SK-N-MC (cell line): ENCODE measurements at regions not wholly inside any gene's neighbourhood (a gene's known extent, or its start where the extent isn't known, plus 50 kb on each side); places are given as distances from the start of the nearest gene placed in this dataset.
"Not testable (repeated sequence)": the region's sequence is repeated elsewhere in the genome, so short reads cannot be mapped to it uniquely, and the experiment has no call there.

Source experiments
- DNase-seq: peaks from one replicate; pipeline ENCODE4 v3.0.0-alpha.2; 2011; ENCODE audit warnings: low read depth, low spot score
- H3K27ac ChIP-seq: fragments of 200-600 bp; sonication (generic); 2 replicates; pipeline ENCODE4 v1.5.1; 2016; ENCODE audit warnings: mixed run types
- H3K36me3 ChIP-seq: fragments of 200-600 bp; sonication (generic); 2 replicates; pipeline ENCODE4 v1.6.1; 2017; ENCODE audit warnings: antibody characterized with exemption, low read length, mixed read lengths; ENCODE audit not compliant: insufficient read depth
- H3K4me3 ChIP-seq: fragments of 200-600 bp; sonication (generic); 2 replicates; pipeline ENCODE4 v1.5.1; 2016
- H3K9ac ChIP-seq: fragments of 200-600 bp; sonication (generic); 2 replicates; pipeline ENCODE4 v1.8.0; 2017; ENCODE audit warnings: mixed run types, mixed read lengths; ENCODE audit not compliant: insufficient read length
- H3K9me3 ChIP-seq: fragments of 200-600 bp; sonication (generic); 2 replicates; pipeline ENCODE4 v1.6.1; 2017; ENCODE audit warnings: low read depth, mild to moderate bottlenecking, antibody characterized with exemption, low read length, moderate library complexity, mixed read lengths
- EZH2 ChIP-seq: fragments of 200-600 bp; sonication (generic); IDR thresholded peaks from one replicate; pipeline ENCODE4 v1.6.1; 2017; ENCODE audit warnings: antibody characterized with exemption
- FOXP2 ChIP-seq: optimal IDR thresholded peaks from 2 replicates; pipeline ENCODE3; 2011; ENCODE audit warnings: mild to moderate bottlenecking, moderate library complexity; ENCODE audit not compliant: insufficient read depth; ENCODE audit errors: extremely low read length, control extremely low read depth
- POLR2AphosphoS5 ChIP-seq: IDR thresholded peaks from 2 replicates; pipeline ENCODE4 v1.6.1; 2012; ENCODE audit warnings: mild to moderate bottlenecking, low read depth, low read length, borderline replicate concordance

GRCh38 chr7:123341102-123341501 is 141.3 kb upstream of the SLC13A1 start:
- H3K36me3 ChIP-seq = no peaks in the 10 kb centered on the region
- no peak overlapping the region for H3K9ac ChIP-seq
- no peak for DNase-seq
- no peak overlapping the region for H3K4me3 ChIP-seq
- H3K9me3 ChIP-seq = no peaks in the 10 kb centered on the region
- no peak for TF ChIP-seq EZH2
- TF ChIP-seq FOXP2 = no peak
- TF ChIP-seq POLR2AphosphoS5 = no peak
- H3K27ac ChIP-seq = no peak overlapping the region

GRCh38 chr7:123338688-123339087 is 138.9 kb upstream of the SLC13A1 start:
- Histone ChIP-seq H3K4me3 (no peak overlapping the region), H3K36me3 (no peaks in the 10 kb centered on the region), H3K27ac (no peak overlapping the region), H3K9ac (no peak overlapping the region), H3K9me3 (no peaks in the 10 kb centered on the region)
- TF ChIP-seq FOXP2 (no peak), POLR2AphosphoS5 (no peak), EZH2 (no peak)
- DNase-seq = no peak

DNA sequence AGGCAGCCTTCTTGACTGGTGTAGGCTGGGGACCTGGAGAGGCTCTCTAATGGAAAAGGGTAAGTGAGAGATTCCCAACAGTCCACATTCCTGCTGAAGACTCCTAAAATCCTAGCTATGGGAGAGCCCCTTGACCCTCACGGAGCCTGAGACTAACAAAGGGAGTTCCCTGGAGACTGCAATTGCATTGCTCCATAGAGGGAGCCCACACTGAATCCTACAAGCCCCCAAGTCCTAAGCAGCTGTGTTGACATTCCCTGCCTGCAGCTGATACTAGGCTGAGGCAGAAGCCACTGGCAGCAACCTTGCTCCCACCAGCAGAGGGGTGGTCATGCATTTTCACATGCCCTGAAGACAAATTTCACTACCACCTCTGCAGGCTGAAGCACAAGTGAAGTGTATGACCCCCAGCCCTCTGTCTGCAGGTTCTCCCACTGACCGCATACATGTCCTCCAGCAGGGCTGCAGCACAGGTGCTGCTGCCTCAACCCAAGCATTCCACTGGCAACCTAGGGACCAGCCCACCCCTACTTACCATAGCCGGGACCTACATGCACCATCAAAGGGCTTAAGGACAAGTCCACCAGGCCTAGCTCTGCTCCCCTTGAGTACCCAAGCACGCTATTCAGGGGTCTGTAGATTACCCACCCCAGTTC is 130.3 kb upstream of the SLC13A1 start:
- Histone ChIP-seq H3K36me3 (no peaks in the 10 kb centered on the region), H3K9me3 (no peaks in the 10 kb centered on the region), H3K9ac (no peak overlapping the region), H3K4me3 (no peak overlapping the region), H3K27ac (no peak overlapping the region)
- DNase-seq = no peak
- TF ChIP-seq POLR2AphosphoS5 (no peak), EZH2 (no peak), FOXP2 (no peak)

DNA sequence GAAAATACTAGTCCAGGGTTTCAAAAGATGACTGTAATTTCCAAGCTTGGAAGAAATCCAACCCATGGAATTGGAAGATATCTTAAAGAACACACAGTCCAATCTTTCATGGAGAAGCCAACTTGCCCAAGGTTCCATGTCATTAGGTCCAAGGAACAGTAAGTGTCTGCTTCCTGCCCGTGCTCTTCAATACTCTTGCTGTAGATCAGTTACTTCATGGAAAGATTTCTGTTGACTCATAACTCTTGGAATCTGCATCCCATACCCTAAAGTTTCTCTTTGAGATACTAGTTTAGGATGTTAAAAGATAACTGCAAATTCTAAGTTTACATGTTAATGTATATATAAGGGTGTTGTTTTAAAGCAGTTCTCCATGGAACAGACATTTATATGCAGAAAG is 127.9 kb upstream of the SLC13A1 start:
- Histone ChIP-seq H3K9ac (no peak overlapping the region), H3K4me3 (no peak overlapping the region), H3K27ac (no peak overlapping the region), H3K9me3 (no peaks in the 10 kb centered on the region), H3K36me3 (no peaks in the 10 kb centered on the region)
- TF ChIP-seq FOXP2 (no peak), EZH2 (no peak), POLR2AphosphoS5 (no peak)
- no peak for DNase-seq

- H3K27ac ChIP-seq = no peak overlapping the region
Measured at GRCh38 chr7:123324283-123324682, 124.5 kb upstream of the SLC13A1 start.

GRCh38 chr7:123323689-123324088 is 123.9 kb upstream of the SLC13A1 start:
- DNase-seq = no peak
- no peaks in the 10 kb centered on the region for H3K9me3 ChIP-seq
- no peak overlapping the region for H3K9ac ChIP-seq
- no peak overlapping the region for H3K27ac ChIP-seq
- H3K36me3 ChIP-seq = no peaks in the 10 kb centered on the region
- no peak overlapping the region for H3K4me3 ChIP-seq
- TF ChIP-seq FOXP2 = no peak
- TF ChIP-seq POLR2AphosphoS5 = no peak
- no peak for TF ChIP-seq EZH2

More at GRCh38 chr7:123324283-123324682, 124.5 kb upstream of the SLC13A1 start:
- TF ChIP-seq EZH2 (no peak), FOXP2 (no peak), POLR2AphosphoS5 (no peak)
- Histone ChIP-seq H3K36me3 (no peaks in the 10 kb centered on the region), H3K9me3 (no peaks in the 10 kb centered on the region), H3K4me3 (no peak overlapping the region), H3K9ac (no peak overlapping the region)
- no peak for DNase-seq

DNA sequence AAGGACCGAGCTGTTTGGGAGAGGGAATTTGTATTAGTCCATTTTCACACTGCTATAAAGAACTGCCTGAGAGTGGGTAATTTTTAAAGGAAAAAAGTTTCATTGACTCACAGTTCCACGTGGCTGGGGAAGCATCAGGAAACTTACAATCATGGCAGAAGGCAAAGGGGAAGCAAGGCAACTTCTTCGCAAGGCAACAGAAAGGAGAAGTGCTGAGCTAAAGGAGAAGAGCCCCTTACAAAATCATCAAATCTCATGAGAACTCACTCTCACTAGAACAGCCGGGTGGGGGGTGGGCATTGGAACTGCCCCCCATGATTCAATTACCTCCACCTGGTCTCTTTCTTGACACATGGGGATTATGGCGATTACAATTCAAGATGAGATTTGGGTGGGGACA is 121.8 kb upstream of the SLC13A1 start:
- not testable (repeated sequence) for H3K9me3 ChIP-seq, H3K9ac ChIP-seq, H3K4me3 ChIP-seq, H3K36me3 ChIP-seq, DNase-seq, H3K27ac ChIP-seq

DNA sequence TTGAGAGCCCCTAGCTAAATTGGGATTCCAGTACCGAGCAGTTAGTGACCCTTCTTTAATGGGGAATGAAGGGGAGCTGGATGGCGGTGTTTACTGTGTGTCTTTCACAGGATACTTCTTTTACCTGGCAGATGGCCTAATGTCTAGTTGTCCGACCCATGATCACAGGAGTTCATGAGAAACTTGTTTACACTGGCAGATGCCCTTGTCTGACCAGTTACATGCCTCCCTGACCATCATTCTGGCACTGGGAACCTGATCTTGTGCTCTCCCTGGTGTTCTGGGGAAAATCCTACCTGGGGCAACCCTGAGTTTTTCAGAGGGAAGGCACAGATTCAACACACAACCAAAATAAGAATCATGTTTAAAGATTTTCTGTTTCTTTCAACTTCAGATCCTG is 120.1 kb upstream of the SLC13A1 start:
- TF ChIP-seq EZH2 = no peak
- TF ChIP-seq POLR2AphosphoS5 = no peak
- no peak for TF ChIP-seq FOXP2
- no peaks in the 10 kb centered on the region for H3K36me3 ChIP-seq
- no peak overlapping the region for H3K4me3 ChIP-seq
- no peak for DNase-seq
- no peak overlapping the region for H3K27ac ChIP-seq
- no peaks in the 10 kb centered on the region for H3K9me3 ChIP-seq
- H3K9ac ChIP-seq = no peak overlapping the region

DNA sequence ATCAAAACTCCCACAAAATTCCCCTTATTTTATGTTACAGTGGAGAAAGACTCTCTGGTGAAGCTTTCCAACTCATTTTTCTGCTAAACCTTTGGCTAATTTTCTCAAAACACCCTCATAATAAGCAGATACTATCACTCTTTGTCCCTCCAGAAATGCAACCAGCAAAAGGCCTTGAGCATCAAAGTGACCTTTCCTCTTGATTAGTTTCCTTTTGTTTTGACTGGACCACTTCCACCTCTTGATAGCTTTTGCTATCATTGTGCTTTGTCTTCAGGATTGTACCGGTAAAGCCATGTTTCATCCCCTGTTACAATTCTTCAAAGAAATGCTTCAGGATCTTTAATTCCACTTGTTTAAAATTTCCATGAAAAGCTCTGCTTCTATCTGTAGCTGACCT is 115.1 kb upstream of the SLC13A1 start:
- no peak overlapping the region for H3K4me3 ChIP-seq
- TF ChIP-seq FOXP2 (no peak), EZH2 (no peak), POLR2AphosphoS5 (no peak)
- H3K27ac ChIP-seq = no peak overlapping the region
- H3K9ac ChIP-seq = no peak overlapping the region
- DNase-seq = no peak
- H3K36me3 ChIP-seq = no peaks in the 10 kb centered on the region
- no peaks in the 10 kb centered on the region for H3K9me3 ChIP-seq
